ENCODE measurements at regions not wholly inside any gene's neighbourhood (a gene's known extent, or its start where the extent isn't known, plus 50 kb on each side); places are given as distances from the start of the nearest gene placed in this dataset.

GRCh38 chr9:1732670-1733069 lies 282.5 kb upstream of the SMARCA2 start:
- peaks cover 14% of the 10 kb centered on the region for H3K27me3 Mint-ChIP-seq
- H3K36me3 Mint-ChIP-seq (ENCODE audit: low read depth): no peaks in the 10 kb centered on the region
- intact Hi-C loops (cut with DNase I, micrococcal nuclease): no loop called here
- ATAC-seq (ENCODE audit: poor library complexity) (no peak), DNase-seq (no peak)
- no peak overlapping the region for H3K27ac Mint-ChIP-seq
- Histone ChIP-seq H3K27ac (ENCODE audit: low read depth in 1 of 2, low read length in 2 of 2) (no peak overlapping the region), H3K9me3 (ENCODE audit: control insufficient read depth in 1 of 2, insufficient read depth in 1 of 2, low read length in 2 of 2) (no peaks in the 10 kb centered on the region), H3K27me3 (ENCODE audit: control insufficient read depth in 1 of 2, insufficient read depth in 2 of 2, low read length in 2 of 2) (no peaks in the 10 kb centered on the region), H3K4me3 (ENCODE audit: low read length) (no peak overlapping the region), H3K4me1 (ENCODE audit: insufficient read depth, low read length) (no peaks in the 10 kb centered on the region), H3K36me3 (ENCODE audit: insufficient read depth, low read length) (no peaks in the 10 kb centered on the region)
- H3K4me3 Mint-ChIP-seq: no peak overlapping the region
- H3K9me3 Mint-ChIP-seq: no peaks in the 10 kb centered on the region
- POLR2A ChIA-PET: no interaction called here
- H3K4me1 Mint-ChIP-seq (ENCODE audit: low read depth): no peaks in the 10 kb centered on the region
- no peak for TF ChIP-seq CTCF (IDR thresholded peaks at IDR 0.05)
- CTCF ChIA-PET: no interaction called here

- intact Hi-C loops (cut with DNase I, micrococcal nuclease): no loop called here
- no peak for DNase-seq
- CTCF ChIA-PET: no interaction called here
Observed at GRCh38 chr9:1738511-1739100, 276.5 kb upstream of the SMARCA2 start.

GRCh38 chr9:1743121-1743960 lies 271.8 kb upstream of the SMARCA2 start:
- no peak for DNase-seq
- intact Hi-C loops (cut with DNase I, micrococcal nuclease): no loop called here
- TF ChIP-seq CTCF (IDR thresholded peaks at IDR 0.05): no peak
- Histone ChIP-seq H3K27ac (ENCODE audit: low read depth in 1 of 2, low read length in 2 of 2) (no peak overlapping the region), H3K27me3 (ENCODE audit: control insufficient read depth in 1 of 2, insufficient read depth in 2 of 2, low read length in 2 of 2) (peaks cover 0 to 3% of the 10 kb centered on the region in 2 experiments), H3K4me1 (ENCODE audit: insufficient read depth, low read length) (no peaks in the 10 kb centered on the region), H3K9me3 (ENCODE audit: control insufficient read depth in 1 of 2, insufficient read depth in 1 of 2, low read length in 2 of 2) (no peaks in the 10 kb centered on the region), H3K36me3 (ENCODE audit: insufficient read depth, low read length) (no peaks in the 10 kb centered on the region), H3K4me3 (ENCODE audit: low read length) (no peak overlapping the region)
- Mint-ChIP-seq H3K27ac (no peak overlapping the region), H3K4me1 (ENCODE audit: low read depth) (no peaks in the 10 kb centered on the region), H3K36me3 (ENCODE audit: low read depth) (no peaks in the 10 kb centered on the region), H3K27me3 (peaks cover 24% of the 10 kb centered on the region), H3K9me3 (no peaks in the 10 kb centered on the region), H3K4me3 (no peak overlapping the region)
- ChIA-PET CTCF (no interaction called here), POLR2A (no interaction called here)
- no peak for ATAC-seq (ENCODE audit: poor library complexity)

More at GRCh38 chr9:1738511-1739100, 276.5 kb upstream of the SMARCA2 start:
- Mint-ChIP-seq H3K4me3 (no peak overlapping the region), H3K27ac (no peak overlapping the region), H3K36me3 (ENCODE audit: low read depth) (no peaks in the 10 kb centered on the region), H3K9me3 (no peaks in the 10 kb centered on the region), H3K27me3 (no peaks in the 10 kb centered on the region), H3K4me1 (ENCODE audit: low read depth) (no peaks in the 10 kb centered on the region)
- TF ChIP-seq CTCF (IDR thresholded peaks at IDR 0.05): no peak
- no peak overlapping the region for H3K27ac ChIP-seq (ENCODE audit: low read depth in 1 of 2, low read length in 2 of 2)
- H3K27me3 ChIP-seq (ENCODE audit: control insufficient read depth in 1 of 2, insufficient read depth in 2 of 2, low read length in 2 of 2): no peaks in the 10 kb centered on the region
- H3K36me3 ChIP-seq (ENCODE audit: insufficient read depth, low read length): no peaks in the 10 kb centered on the region
- ATAC-seq (ENCODE audit: poor library complexity): no peak
- POLR2A ChIA-PET: no interaction called here
- no peak overlapping the region for H3K4me3 ChIP-seq (ENCODE audit: low read length)
- H3K9me3 ChIP-seq (ENCODE audit: control insufficient read depth in 1 of 2, insufficient read depth in 1 of 2, low read length in 2 of 2): no peaks in the 10 kb centered on the region
- H3K4me1 ChIP-seq (ENCODE audit: insufficient read depth, low read length): no peaks in the 10 kb centered on the region
